Upper lobe of left lung (tissue), 6 donors: ENCODE measurements at regions not wholly inside any gene's neighbourhood (a gene's known extent, or its start where the extent isn't known, plus 50 kb on each side); places are given as distances from the start of the nearest gene placed in this dataset.
A peak's percentile ranks its signal among the peaks of the same experiment; 100 is the strongest.

ENCODE experiments used
- ATAC-seq, 2 donors: fragments of 200-7000 bp; cut with Tn5 transposase; one replicate each; pipeline ENCODE4 v1.9.1; 2022; ENCODE audit warnings: mild to moderate bottlenecking in 2 of 2, moderate library complexity in 2 of 2; ENCODE audit not compliant: low FRiP score in 2 of 2
- DNase-seq, 2 donors: peaks; one replicate each; pipeline ENCODE4 v3.0.0-alpha.2; 2019 to 2020
- H3K27ac ChIP-seq, 4 donors: fragments of 200-600 bp; sonication (generic); one replicate each; pipeline ENCODE4 v1.5.1; 2016 to 2019
- H3K27me3 ChIP-seq, 4 donors: fragments of 200-600 bp; sonication (generic); one replicate each; pipeline ENCODE4 v1.5.1; 2017 to 2019
- H3K36me3 ChIP-seq, 4 donors: fragments of 200-600 bp; sonication (generic); one replicate each; pipeline ENCODE4 v1.5.1; 2016 to 2019
- H3K4me1 ChIP-seq, 4 donors: fragments of 200-600 bp; sonication (generic); one replicate each; pipeline ENCODE4 v1.5.1; 2018 to 2019
- H3K4me3 ChIP-seq, 4 donors: fragments of 200-600 bp; sonication (generic); one replicate each; pipeline ENCODE4 v1.5.1; 2017 to 2019; ENCODE audit warnings: mild to moderate bottlenecking in 2 of 4, moderate library complexity in 1 of 4
- H3K9me3 ChIP-seq, 4 donors: fragments of 200-600 bp; sonication (generic); one replicate each; pipeline ENCODE4 v1.5.1; 2018 to 2019
- EP300 ChIP-seq, 4 donors: sonication (generic); formaldehyde crosslinking; IDR thresholded peaks; one replicate each; pipeline ENCODE4 v1.5.1; 2017; ENCODE audit warnings: antibody characterized with exemption in 4 of 4, control low read depth in 2 of 4
- POLR2A ChIP-seq, 4 donors: fragments of 450-650 bp; IDR thresholded peaks; one replicate each; pipeline ENCODE4 v1.5.1; 2016 to 2017; ENCODE audit warnings: antibody characterized with exemption in 4 of 4, mild to moderate bottlenecking in 2 of 4
- POLR2AphosphoS5 ChIP-seq, 2 donors: sonication (generic); formaldehyde crosslinking; IDR thresholded peaks; one replicate each; pipeline ENCODE4 v1.5.1; 2017; ENCODE audit warnings: antibody characterized with exemption in 2 of 2
- WGBS, 2 donors: methylation state at CpG; one replicate each; pipeline ENCODE4 v1.1.5; 2017 to 2018; 5-methylcytosine and 5-hydroxymethylcytosine counted together
- TF ChIP-seq, protein P1 (sequence below), 6 experiments: fragments of 450-650 bp in 4 of 6; fragments of 200-600 bp in 2 of 6; sonication (generic) in 2 of 6; IDR thresholded peaks; one replicate each; pipeline ENCODE4 v1.5.1; 2016 to 2019; ENCODE audit warnings: antibody characterized with exemption in 6 of 6
- donor health status: DM: no; HTN: no; CAD: no; lungs with moderate emphysema.
- donor health status: DM: no; HTN: yes; CAD: no; lungs with severe emphysema.

GRCh38 chr2:196482119-196483065 is 157.1 kb upstream of the CCDC150 start:
- Histone ChIP-seq H3K27me3 (no peaks in the 10 kb centered on the region), H3K4me1 (no peaks in the 10 kb centered on the region), H3K36me3 (no peaks in the 10 kb centered on the region), H3K27ac (no peak overlapping the region), H3K9me3 (no peaks in the 10 kb centered on the region), H3K4me3 (no peak overlapping the region)
- DNase-seq: no peak
- ATAC-seq: no peak
- TF ChIP-seq POLR2A (IDR thresholded peaks at IDR 0.05) (no peak), POLR2AphosphoS5 (IDR thresholded peaks at IDR 0.05) (no peak), EP300 (IDR thresholded peaks at IDR 0.05) (no peak)
- TF ChIP-seq, protein P1, sequence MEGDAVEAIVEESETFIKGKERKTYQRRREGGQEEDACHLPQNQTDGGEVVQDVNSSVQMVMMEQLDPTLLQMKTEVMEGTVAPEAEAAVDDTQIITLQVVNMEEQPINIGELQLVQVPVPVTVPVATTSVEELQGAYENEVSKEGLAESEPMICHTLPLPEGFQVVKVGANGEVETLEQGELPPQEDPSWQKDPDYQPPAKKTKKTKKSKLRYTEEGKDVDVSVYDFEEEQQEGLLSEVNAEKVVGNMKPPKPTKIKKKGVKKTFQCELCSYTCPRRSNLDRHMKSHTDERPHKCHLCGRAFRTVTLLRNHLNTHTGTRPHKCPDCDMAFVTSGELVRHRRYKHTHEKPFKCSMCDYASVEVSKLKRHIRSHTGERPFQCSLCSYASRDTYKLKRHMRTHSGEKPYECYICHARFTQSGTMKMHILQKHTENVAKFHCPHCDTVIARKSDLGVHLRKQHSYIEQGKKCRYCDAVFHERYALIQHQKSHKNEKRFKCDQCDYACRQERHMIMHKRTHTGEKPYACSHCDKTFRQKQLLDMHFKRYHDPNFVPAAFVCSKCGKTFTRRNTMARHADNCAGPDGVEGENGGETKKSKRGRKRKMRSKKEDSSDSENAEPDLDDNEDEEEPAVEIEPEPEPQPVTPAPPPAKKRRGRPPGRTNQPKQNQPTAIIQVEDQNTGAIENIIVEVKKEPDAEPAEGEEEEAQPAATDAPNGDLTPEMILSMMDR (IDR thresholded peaks at IDR 0.05): no peak
- WGBS, 2 donors: 90 to 91% methylated on average over 6 of the region's 6 CpGs

DNA sequence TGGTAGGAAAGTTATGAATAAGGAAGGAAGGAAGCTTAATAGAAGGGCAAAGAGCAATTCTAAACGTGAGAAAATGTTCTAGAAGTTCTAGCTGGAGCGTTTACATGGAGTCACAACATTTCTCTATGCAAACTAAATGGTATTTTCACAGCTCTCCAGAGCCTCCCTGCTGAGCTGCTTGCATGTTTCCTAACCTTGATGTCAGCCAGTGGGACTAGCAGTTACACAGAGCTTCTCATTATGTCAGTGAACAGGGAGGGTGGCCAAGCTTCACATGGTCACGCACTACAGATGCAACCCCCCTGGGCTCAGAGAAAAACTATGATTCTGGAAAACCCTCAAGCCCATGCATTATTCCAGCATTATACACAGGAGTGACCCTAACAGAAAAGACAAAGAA is 153.4 kb upstream of the CCDC150 start:
- Histone ChIP-seq H3K36me3 (no peaks in the 10 kb centered on the region), H3K27me3 (no peaks in the 10 kb centered on the region), H3K9me3 (no peaks in the 10 kb centered on the region), H3K4me1 (no peaks in the 10 kb centered on the region), H3K27ac (no peak overlapping the region), H3K4me3 (no peak overlapping the region)
- ATAC-seq (peak in 1 of 2 donors; percentile 80), DNase-seq (no peak)
- 71% methylated on average over 3 of the region's 3 CpGs for WGBS, 2 donors
- no peak for TF ChIP-seq EP300 (IDR thresholded peaks at IDR 0.05)
- TF ChIP-seq, protein P1 (IDR thresholded peaks at IDR 0.05): no peak
- TF ChIP-seq POLR2A (IDR thresholded peaks at IDR 0.05): no peak

DNA sequence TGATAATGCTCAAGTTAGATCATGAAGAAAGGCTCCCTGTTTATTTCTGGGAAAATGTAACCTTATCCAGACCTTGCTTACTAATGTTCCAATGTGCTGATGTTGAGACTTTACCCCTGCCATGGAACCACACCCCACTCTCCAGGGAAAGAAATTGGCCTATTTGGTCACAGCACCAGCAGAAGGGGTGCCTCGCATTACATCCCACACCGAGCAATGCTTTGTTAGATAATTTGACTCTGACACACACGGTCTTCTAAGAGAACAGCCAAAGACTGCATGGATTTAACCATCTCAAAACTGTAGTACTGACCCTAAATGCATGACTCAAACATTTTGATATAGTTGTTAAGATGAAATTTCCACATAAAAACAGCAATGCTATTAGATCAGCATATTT is 152.1 kb upstream of the CCDC150 start:
- Histone ChIP-seq H3K4me3 (no peak overlapping the region), H3K9me3 (no peaks in the 10 kb centered on the region), H3K27me3 (no peaks in the 10 kb centered on the region), H3K4me1 (no peaks in the 10 kb centered on the region), H3K36me3 (no peaks in the 10 kb centered on the region), H3K27ac (no peak overlapping the region)
- DNase-seq: no peak
- TF ChIP-seq POLR2AphosphoS5 (IDR thresholded peaks at IDR 0.05) (no peak), POLR2A (IDR thresholded peaks at IDR 0.05) (no peak)
- TF ChIP-seq, protein P1 (IDR thresholded peaks at IDR 0.05): no peak
- peak in 1 of 2 donors; percentile 82 for ATAC-seq
- WGBS, 2 donors: 79 to 85% methylated on average over 3 of the region's 3 CpGs

- H3K36me3 ChIP-seq: no peaks in the 10 kb centered on the region
- no peak for ATAC-seq
- no peak overlapping the region for H3K4me3 ChIP-seq
- no peak for DNase-seq
- no peaks in the 10 kb centered on the region for H3K4me1 ChIP-seq
- no peak overlapping the region for H3K27ac ChIP-seq
- TF ChIP-seq POLR2A (IDR thresholded peaks at IDR 0.05): no peak
- no peaks in the 10 kb centered on the region for H3K27me3 ChIP-seq
- H3K9me3 ChIP-seq: peaks cover 0 to 4% (median 0%) of the 10 kb centered on the region in 4 donors
- 84 to 89% methylated on average over 1 of the region's 1 CpG for WGBS, 2 donors
These were observed 150.1 kb upstream of the CCDC150 start for GRCh38 chr2:196489371-196489770.

DNA sequence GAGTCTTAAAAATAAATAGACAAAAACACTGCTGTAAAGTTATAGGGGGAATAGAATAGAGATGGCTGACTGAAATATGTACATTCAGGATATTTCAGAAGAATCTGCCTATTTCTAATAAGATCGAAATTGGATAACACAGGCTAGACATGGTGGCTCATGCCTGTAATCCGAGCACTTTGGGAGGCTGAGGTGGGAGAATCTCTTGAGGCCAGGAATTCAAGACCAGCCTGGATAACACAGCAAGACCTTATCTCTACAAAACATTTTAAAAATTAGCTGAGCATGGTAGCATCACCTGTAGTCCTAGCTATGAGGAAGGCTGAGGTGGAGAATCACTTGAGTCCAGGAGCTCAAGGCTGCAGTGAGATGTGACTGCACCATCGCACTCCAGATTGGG is 146.6 kb upstream of the CCDC150 start:
- Histone ChIP-seq H3K4me3 (no peak overlapping the region), H3K4me1 (no peaks in the 10 kb centered on the region), H3K36me3 (no peaks in the 10 kb centered on the region), H3K27ac (no peak overlapping the region), H3K9me3 (peaks cover 0 to 7% (median 0%) of the 10 kb centered on the region in 4 donors), H3K27me3 (no peaks in the 10 kb centered on the region)
- no peak for ATAC-seq
- 90 to 94% methylated on average over 3 of the region's 3 CpGs for WGBS, 2 donors
- no peak for DNase-seq
- TF ChIP-seq, protein P1 (IDR thresholded peaks at IDR 0.05): no peak
- TF ChIP-seq EP300 (IDR thresholded peaks at IDR 0.05) (no peak), POLR2A (IDR thresholded peaks at IDR 0.05) (no peak), POLR2AphosphoS5 (IDR thresholded peaks at IDR 0.05) (no peak)
